Prostate gland (tissue), 2 donors: ENCODE measurements at regions not wholly inside any gene's neighbourhood (a gene's known extent, or its start where the extent isn't known, plus 50 kb on each side); places are given as distances from the start of the nearest gene placed in this dataset.

ENCODE experiments used
- DNase-seq: peaks from one replicate; pipeline ENCODE4 v3.0.0-alpha.2; 2019; ENCODE audit warnings: low spot score
- H3K27ac ChIP-seq, 2 donors: fragments of 200-600 bp; sonication (generic); 2 replicates each; pipeline ENCODE4 v1.5.1; 2017 to 2019
- H3K27me3 ChIP-seq: fragments of 200-600 bp; sonication (generic); replicated peaks from 2 replicates; pipeline ENCODE4 v1.5.1; 2019; ENCODE audit not compliant: insufficient read depth
- H3K36me3 ChIP-seq, 2 donors: fragments of 200-600 bp; sonication (generic); 1 replicate in 1 of 2; 2 replicates in 1 of 2; pipeline versions ENCODE4 v1.5.1 to v1.8.1; 2017 to 2019
- H3K4me1 ChIP-seq: fragments of 200-600 bp; sonication (generic); replicated peaks from 2 replicates; pipeline ENCODE4 v1.5.1; 2019
- H3K4me3 ChIP-seq, 2 donors: fragments of 200-600 bp; sonication (generic); 2 replicates each; pipeline ENCODE4 v1.5.1; 2017 to 2019
- H3K9me3 ChIP-seq: fragments of 200-600 bp; sonication (generic); 2 replicates; pipeline ENCODE4 v1.5.1; 2017
- POLR2A ChIP-seq: fragments of 450-650 bp; IDR thresholded peaks from one replicate; pipeline ENCODE4 v1.6.1; 2016; ENCODE audit warnings: antibody characterized with exemption, mild to moderate bottlenecking
- POLR2AphosphoS5 ChIP-seq: sonication (generic); formaldehyde crosslinking; IDR thresholded peaks from one replicate; pipeline ENCODE4 v1.6.1; 2017; ENCODE audit warnings: antibody characterized with exemption
- WGBS: methylation state at CpG from one replicate; pipeline ENCODE4 v1.1.5; 2018; 5-methylcytosine and 5-hydroxymethylcytosine counted together
- intact Hi-C: fragments of 100-400 bp; cut with DNase I; formaldehyde crosslinking; loops from one replicate; pipeline ENCODE4 v1.14.2; 2022
- TF ChIP-seq, protein P1 (sequence below), 4 experiments: fragments of 200-600 bp in 2 of 4; fragments of 450-650 bp in 2 of 4; sonication (generic) in 2 of 4; IDR thresholded peaks; 1 replicate in 3 of 4; 2 replicates in 1 of 4; pipeline ENCODE4 v1.5.1; 2016 to 2019; ENCODE audit warnings: antibody characterized with exemption in 4 of 4, mild to moderate bottlenecking in 2 of 4, moderate library complexity in 2 of 4

- Histone ChIP-seq H3K4me1 (no peaks in the 10 kb centered on the region), H3K4me3 (no peak overlapping the region), H3K36me3 (no peaks in the 10 kb centered on the region), H3K27ac (no peak overlapping the region), H3K27me3 (no peaks in the 10 kb centered on the region), H3K9me3 (no peaks in the 10 kb centered on the region)
- intact Hi-C loops, result no loop called here
- no peak for DNase-seq
- no peak for TF ChIP-seq POLR2AphosphoS5
- no peak for TF ChIP-seq POLR2A
- TF ChIP-seq, protein P1, sequence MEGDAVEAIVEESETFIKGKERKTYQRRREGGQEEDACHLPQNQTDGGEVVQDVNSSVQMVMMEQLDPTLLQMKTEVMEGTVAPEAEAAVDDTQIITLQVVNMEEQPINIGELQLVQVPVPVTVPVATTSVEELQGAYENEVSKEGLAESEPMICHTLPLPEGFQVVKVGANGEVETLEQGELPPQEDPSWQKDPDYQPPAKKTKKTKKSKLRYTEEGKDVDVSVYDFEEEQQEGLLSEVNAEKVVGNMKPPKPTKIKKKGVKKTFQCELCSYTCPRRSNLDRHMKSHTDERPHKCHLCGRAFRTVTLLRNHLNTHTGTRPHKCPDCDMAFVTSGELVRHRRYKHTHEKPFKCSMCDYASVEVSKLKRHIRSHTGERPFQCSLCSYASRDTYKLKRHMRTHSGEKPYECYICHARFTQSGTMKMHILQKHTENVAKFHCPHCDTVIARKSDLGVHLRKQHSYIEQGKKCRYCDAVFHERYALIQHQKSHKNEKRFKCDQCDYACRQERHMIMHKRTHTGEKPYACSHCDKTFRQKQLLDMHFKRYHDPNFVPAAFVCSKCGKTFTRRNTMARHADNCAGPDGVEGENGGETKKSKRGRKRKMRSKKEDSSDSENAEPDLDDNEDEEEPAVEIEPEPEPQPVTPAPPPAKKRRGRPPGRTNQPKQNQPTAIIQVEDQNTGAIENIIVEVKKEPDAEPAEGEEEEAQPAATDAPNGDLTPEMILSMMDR (IDR thresholded peaks at IDR 0.05), result no peak
- WGBS, result 92% methylated on average over 2 of the region's 2 CpGs
Observed at GRCh38 chr10:57351076-57351475, 916.6 kb downstream of the IPMK start.

DNA sequence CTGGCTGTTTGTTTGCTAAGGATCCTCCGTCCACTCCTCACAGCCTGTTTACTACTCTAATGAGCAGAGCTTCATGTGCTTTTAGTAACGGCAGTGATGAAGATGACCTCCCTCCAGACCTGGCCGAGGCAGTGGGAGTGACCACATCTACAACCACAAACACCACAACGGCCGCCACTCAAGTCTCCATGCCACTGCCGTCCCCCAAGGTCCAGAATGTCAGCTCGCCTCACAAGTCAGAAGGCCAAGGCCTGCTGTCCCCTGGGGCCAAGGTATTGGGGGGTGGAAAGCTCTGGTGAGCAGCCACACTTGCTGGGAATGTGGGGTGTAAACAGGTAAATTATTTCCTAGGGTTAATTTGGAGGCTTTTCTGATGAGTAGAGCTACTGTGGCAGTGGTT, 926.4 kb downstream of the IPMK start:
- DNase-seq, result no peak
- Histone ChIP-seq H3K9me3 (no peaks in the 10 kb centered on the region), H3K36me3 (no peaks in the 10 kb centered on the region), H3K27me3 (no peaks in the 10 kb centered on the region), H3K4me3 (no peak overlapping the region), H3K4me1 (no peaks in the 10 kb centered on the region), H3K27ac (no peak overlapping the region)
- WGBS, result 81% methylated on average over 7 of the region's 7 CpGs
- intact Hi-C loops, result no loop called here
- TF ChIP-seq POLR2AphosphoS5 (no peak), POLR2A (no peak)
- TF ChIP-seq, protein P1 (IDR thresholded peaks at IDR 0.05), result no peak

DNA sequence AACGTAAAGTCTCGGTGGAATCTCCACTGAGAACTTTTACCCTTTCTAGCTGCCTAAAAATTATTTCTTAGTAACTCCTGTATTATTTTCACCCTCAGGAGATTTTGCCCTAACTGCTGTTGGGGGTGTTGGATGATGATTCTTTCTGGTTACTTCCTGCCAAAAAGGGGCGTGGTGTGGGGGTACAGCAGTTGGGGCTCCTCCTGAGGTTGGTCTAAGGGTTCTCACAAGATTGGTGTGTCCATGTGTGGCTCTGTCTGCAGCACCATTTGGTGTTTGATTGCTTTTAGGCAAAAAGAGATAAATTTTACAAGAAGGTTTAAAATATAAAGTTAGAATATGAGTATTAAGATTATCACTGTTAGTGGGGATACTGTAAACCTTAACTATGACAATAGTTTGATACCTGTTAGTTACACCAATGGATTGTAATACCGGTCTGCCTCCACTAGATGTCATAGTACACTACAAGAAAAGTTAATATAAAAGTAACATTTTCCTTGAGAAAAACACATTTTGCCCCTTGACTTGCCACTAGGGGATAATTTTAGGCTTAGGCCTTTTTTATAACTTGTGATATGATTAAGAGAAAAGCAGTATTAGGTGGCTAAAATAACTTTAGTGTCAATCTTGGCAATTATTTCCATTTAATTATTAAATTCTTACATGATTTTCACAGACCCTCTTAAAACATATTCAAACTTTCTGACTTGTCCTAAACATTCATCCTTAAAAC, 928.7 kb downstream of the IPMK start:
- no peak for TF ChIP-seq POLR2A
- TF ChIP-seq, protein P1 (IDR thresholded peaks at IDR 0.05), result peak in 3 of 4 experiments; percentile 53 to 59 (median 56)
- intact Hi-C loops, result loop anchor here (10.0 kb wide), 1 partner anchor 726 kb away; no protein-coding TSS in a partner anchor

DNA sequence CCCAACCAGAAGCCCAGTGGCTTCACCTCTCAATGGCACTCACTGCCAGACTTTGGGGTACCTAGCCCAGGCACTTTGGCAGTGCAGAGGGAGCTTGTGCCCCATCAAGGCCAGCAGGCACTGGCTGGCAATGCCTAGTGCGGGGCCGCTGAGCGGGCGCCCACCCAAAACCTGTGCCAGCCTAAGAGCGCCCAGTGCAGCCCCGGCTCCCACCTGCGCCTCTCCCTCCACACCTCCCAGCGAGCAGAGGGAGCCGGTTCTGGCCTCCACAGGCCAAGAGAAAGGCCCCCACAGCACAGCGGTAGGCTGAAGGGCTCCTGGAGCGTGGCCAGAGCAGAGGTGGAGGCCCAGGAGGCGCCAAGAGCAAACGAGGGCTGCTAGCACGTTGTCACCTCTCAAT, 930.8 kb downstream of the IPMK start:
- no peak overlapping the region for H3K4me3 ChIP-seq
- no peaks in the 10 kb centered on the region for H3K9me3 ChIP-seq
- TF ChIP-seq, protein P1 (IDR thresholded peaks at IDR 0.05), result no peak
- TF ChIP-seq POLR2A, result no peak
- no peak for TF ChIP-seq POLR2AphosphoS5
- intact Hi-C loops, result loop anchor here (10.0 kb wide), 1 partner anchor 728 kb away; no protein-coding TSS in a partner anchor
- no peak for DNase-seq
- no peaks in the 10 kb centered on the region for H3K4me1 ChIP-seq
- no peaks in the 10 kb centered on the region for H3K36me3 ChIP-seq
- H3K27ac ChIP-seq, result no peak overlapping the region
- no peaks in the 10 kb centered on the region for H3K27me3 ChIP-seq
- 84% methylated on average over 9 of the region's 14 CpGs for WGBS

More for the DNA sequence above, 928.7 kb downstream of the IPMK start:
- Histone ChIP-seq H3K4me3 (no peak overlapping the region), H3K36me3 (no peaks in the 10 kb centered on the region), H3K4me1 (no peaks in the 10 kb centered on the region), H3K27ac (no peak overlapping the region), H3K9me3 (no peaks in the 10 kb centered on the region), H3K27me3 (no peaks in the 10 kb centered on the region)
- WGBS, result 29% methylated on average over 4 of the region's 4 CpGs
- DNase-seq, result no peak

- Histone ChIP-seq H3K4me3 (no peak overlapping the region), H3K36me3 (no peaks in the 10 kb centered on the region), H3K27me3 (no peaks in the 10 kb centered on the region), H3K27ac (no peak overlapping the region), H3K9me3 (no peaks in the 10 kb centered on the region), H3K4me1 (no peaks in the 10 kb centered on the region)
- 56% methylated on average over 12 of the region's 12 CpGs for WGBS
- TF ChIP-seq POLR2A, result no peak
- intact Hi-C loops, result loop anchor here (10.0 kb wide), 1 partner anchor 728 kb away; no protein-coding TSS in a partner anchor
- DNase-seq, result no peak
Observed at GRCh38 chr10:57336341-57336740, 931.4 kb downstream of the IPMK start.
